Ascending aorta (tissue), 2 donors: ENCODE measurements at regions not wholly inside any gene's neighbourhood (a gene's known extent, or its start where the extent isn't known, plus 50 kb on each side); places are given as distances from the start of the nearest gene placed in this dataset.
A peak's percentile ranks its signal among the peaks of the same experiment; 100 is the strongest.

ENCODE experiments used
- DNase-seq, 2 donors: peaks; one replicate each; pipeline ENCODE4 v3.0.0-alpha.2; 2019; ENCODE audit warnings: low spot score in 2 of 2
- H3K27ac ChIP-seq, 2 donors: fragments of 200-600 bp; sonication (generic); one replicate each; pipeline ENCODE4 v1.5.1; 2016 to 2017; ENCODE audit warnings: mild to moderate bottlenecking in 1 of 2
- H3K27me3 ChIP-seq: fragments of 200-600 bp; sonication (generic); one replicate; pipeline ENCODE4 v1.5.1; 2017
- H3K36me3 ChIP-seq, 2 donors: fragments of 200-600 bp; sonication (generic); one replicate each; pipeline ENCODE4 v1.5.1; 2016
- H3K4me1 ChIP-seq, 2 donors: fragments of 200-600 bp; sonication (generic); one replicate each; pipeline ENCODE4 v1.5.1; 2016 to 2017; ENCODE audit warnings: mild to moderate bottlenecking in 1 of 2
- H3K4me3 ChIP-seq, 2 donors: fragments of 200-600 bp; sonication (generic); one replicate each; pipeline ENCODE4 v1.5.1; 2016 to 2017; ENCODE audit warnings: mild to moderate bottlenecking in 1 of 2
- H3K9me3 ChIP-seq, 2 donors: fragments of 200-600 bp; sonication (generic); one replicate each; pipeline ENCODE4 v1.5.1; 2016
- intact Hi-C: fragments of 100-400 bp; cut with DNase I; formaldehyde crosslinking; loops from one replicate; pipeline ENCODE4 v1.15.1; 2023
- TF ChIP-seq, protein P1 (sequence below), 3 experiments: fragments of 200-600 bp in 2 of 3; fragments of 450-650 bp in 1 of 3; sonication (generic) in 2 of 3; IDR thresholded peaks; one replicate each; pipeline ENCODE4 v1.5.1; 2016 to 2019; ENCODE audit warnings: antibody characterized with exemption in 3 of 3, mild to moderate bottlenecking in 1 of 3, moderate library complexity in 1 of 3

DNA sequence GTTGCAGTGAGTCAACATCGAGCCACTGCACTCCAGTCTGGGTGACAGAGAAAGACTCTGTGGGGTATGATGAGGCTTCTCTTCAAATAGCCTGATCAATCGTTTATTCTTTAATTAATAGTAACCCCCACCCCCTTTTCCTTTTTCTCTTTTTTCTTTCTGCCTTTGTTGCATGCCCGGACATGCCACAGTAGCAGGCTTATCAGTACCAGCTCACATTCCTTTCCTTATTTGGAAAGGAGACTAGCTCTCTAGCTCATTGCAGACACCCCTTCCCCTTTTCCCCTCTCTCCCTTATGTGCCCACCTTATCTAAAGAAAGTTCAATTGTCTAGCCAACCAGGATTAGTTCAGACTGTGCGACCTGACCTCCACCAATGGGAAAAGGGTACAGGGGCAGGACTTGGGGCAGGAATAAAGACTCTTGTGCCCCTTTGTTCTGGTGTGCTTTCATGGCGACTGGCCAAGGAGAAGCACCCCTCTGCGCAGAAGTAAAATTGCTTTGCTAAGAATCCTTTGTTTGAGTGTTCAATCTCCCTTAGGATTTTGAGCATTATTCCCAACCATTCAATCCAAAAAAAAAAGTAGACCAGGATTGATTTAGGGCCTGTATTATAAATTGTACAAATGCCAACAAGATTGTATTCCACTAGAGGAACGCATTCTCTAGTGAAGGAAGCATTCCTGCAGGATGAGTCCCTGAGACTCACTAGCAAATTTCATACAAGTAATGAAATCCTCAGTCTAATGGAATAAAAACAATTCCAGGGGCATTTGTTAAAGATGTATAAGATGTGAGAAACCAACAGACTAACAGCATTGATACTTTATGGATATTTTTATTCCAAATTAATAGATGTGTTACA is 95.8 kb upstream of the SNRPN start:
- peak overlapping the region in 1 of 2 donors; percentile 38 for H3K4me3 ChIP-seq
- peak overlapping the region; percentile 46 to 57 for H3K27ac ChIP-seq
- H3K27me3 ChIP-seq: no peaks in the 10 kb centered on the region
- H3K36me3 ChIP-seq: no peaks in the 10 kb centered on the region
- no peak for DNase-seq
- intact Hi-C loops: loop anchor here (5.0 kb wide), 1 partner anchor 98 kb away; no protein-coding TSS in a partner anchor
- no peaks in the 10 kb centered on the region for H3K9me3 ChIP-seq
- no peaks in the 10 kb centered on the region for H3K4me1 ChIP-seq
- TF ChIP-seq, protein P1, sequence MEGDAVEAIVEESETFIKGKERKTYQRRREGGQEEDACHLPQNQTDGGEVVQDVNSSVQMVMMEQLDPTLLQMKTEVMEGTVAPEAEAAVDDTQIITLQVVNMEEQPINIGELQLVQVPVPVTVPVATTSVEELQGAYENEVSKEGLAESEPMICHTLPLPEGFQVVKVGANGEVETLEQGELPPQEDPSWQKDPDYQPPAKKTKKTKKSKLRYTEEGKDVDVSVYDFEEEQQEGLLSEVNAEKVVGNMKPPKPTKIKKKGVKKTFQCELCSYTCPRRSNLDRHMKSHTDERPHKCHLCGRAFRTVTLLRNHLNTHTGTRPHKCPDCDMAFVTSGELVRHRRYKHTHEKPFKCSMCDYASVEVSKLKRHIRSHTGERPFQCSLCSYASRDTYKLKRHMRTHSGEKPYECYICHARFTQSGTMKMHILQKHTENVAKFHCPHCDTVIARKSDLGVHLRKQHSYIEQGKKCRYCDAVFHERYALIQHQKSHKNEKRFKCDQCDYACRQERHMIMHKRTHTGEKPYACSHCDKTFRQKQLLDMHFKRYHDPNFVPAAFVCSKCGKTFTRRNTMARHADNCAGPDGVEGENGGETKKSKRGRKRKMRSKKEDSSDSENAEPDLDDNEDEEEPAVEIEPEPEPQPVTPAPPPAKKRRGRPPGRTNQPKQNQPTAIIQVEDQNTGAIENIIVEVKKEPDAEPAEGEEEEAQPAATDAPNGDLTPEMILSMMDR (IDR thresholded peaks at IDR 0.05): no peak

DNA sequence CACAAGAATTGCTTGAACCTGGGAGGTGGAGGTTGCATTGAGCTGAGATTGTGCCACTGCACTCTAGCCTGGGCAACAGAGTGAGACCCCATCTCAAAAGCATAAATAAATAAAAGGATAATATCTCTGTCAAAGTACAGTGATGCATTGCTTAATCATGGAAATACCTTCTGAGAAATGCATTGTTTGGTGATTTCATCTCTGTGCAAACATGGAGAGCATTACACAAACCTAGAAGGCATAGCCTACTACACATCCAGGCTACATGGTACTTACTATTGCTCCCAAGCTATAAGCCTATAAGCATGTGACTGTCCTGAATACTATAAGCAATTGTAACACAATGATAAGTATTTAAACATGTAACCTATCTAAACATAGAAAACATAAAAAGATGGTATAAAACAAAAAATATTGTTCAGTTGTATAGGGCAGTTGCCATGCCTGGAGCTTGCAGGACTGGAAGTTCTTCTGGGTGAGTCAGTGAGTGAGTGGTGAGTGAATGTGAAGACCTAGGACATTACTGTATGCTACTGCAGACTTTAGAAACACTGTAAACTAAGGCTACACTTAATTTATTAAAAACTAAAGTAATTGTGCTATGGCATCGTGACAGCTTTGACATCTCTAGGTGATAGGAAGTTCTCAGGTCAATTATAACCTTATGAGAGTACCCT is 93.6 kb upstream of the SNRPN start:
- intact Hi-C loops: no loop called here

GRCh38 chr15:24862726-24863521 is 91.9 kb upstream of the SNRPN start:
- intact Hi-C loops: no loop called here
- Histone ChIP-seq H3K36me3 (no peaks in the 10 kb centered on the region), H3K9me3 (no peaks in the 10 kb centered on the region), H3K4me3 (no peak overlapping the region), H3K27me3 (no peaks in the 10 kb centered on the region), H3K4me1 (no peaks in the 10 kb centered on the region), H3K27ac (peak overlapping the region; percentile 20 to 49)
- TF ChIP-seq, protein P1 (IDR thresholded peaks at IDR 0.05): no peak
- DNase-seq: peak in 1 of 2 donors; percentile 66

More for the DNA sequence above, 93.6 kb upstream of the SNRPN start:
- TF ChIP-seq, protein P1 (IDR thresholded peaks at IDR 0.05): no peak
- Histone ChIP-seq H3K27me3 (no peaks in the 10 kb centered on the region), H3K36me3 (no peaks in the 10 kb centered on the region), H3K4me3 (no peak overlapping the region), H3K27ac (no peak overlapping the region), H3K4me1 (no peaks in the 10 kb centered on the region), H3K9me3 (no peaks in the 10 kb centered on the region)
- no peak for DNase-seq

GRCh38 chr15:24865303-24865702 is 89.5 kb upstream of the SNRPN start:
- DNase-seq: no peak
- no peaks in the 10 kb centered on the region for H3K9me3 ChIP-seq
- TF ChIP-seq, protein P1 (IDR thresholded peaks at IDR 0.05): no peak
- H3K4me3 ChIP-seq: no peak overlapping the region
- H3K27ac ChIP-seq: no peak overlapping the region
- intact Hi-C loops: no loop called here
- no peaks in the 10 kb centered on the region for H3K36me3 ChIP-seq
- no peaks in the 10 kb centered on the region for H3K4me1 ChIP-seq
- no peaks in the 10 kb centered on the region for H3K27me3 ChIP-seq

GRCh38 chr15:24877174-24877573 is 77.6 kb upstream of the SNRPN start:
- H3K36me3 ChIP-seq: no peaks in the 10 kb centered on the region
- intact Hi-C loops: no loop called here
- TF ChIP-seq, protein P1 (IDR thresholded peaks at IDR 0.05): no peak
- no peaks in the 10 kb centered on the region for H3K9me3 ChIP-seq
- no peaks in the 10 kb centered on the region for H3K4me1 ChIP-seq
- H3K27ac ChIP-seq: no peak overlapping the region
- no peak overlapping the region for H3K4me3 ChIP-seq
- no peaks in the 10 kb centered on the region for H3K27me3 ChIP-seq
- DNase-seq: no peak
